HCT116 (cell line): ENCODE measurements at regions not wholly inside any gene's neighbourhood (a gene's known extent, or its start where the extent isn't known, plus 50 kb on each side); places are given as distances from the start of the nearest gene placed in this dataset.

Experiments used
- CBX3 ChIP-seq: IDR thresholded peaks from 2 replicates; pipeline ENCODE4 v1.6.1; 2012; ENCODE audit warnings: low read depth
- CTCF ChIP-seq, 3 experiments: fragments of 200-600 bp in 1 of 3; sonication (generic) in 1 of 3; IDR thresholded peaks in 2 of 3; conservative IDR thresholded peaks in 1 of 3; 2 replicates each; pipeline ENCODE4 v1.5.1; 2012 to 2017; ENCODE audit warnings: low read depth in 2 of 3, low read length in 2 of 3, antibody characterized with exemption in 1 of 3, borderline replicate concordance in 1 of 3, control low read depth in 1 of 3, mild to moderate bottlenecking in 1 of 3, mixed read lengths in 1 of 3, mixed run types in 1 of 3, moderate library complexity in 1 of 3; ENCODE audit not compliant: insufficient read depth in 1 of 3
- EGR1 ChIP-seq: IDR thresholded peaks from 2 replicates; pipeline ENCODE4 v1.6.1; 2012; ENCODE audit warnings: low read depth
- EZH2 ChIP-seq: fragments of 200-600 bp; sonication (generic); IDR thresholded peaks from 2 replicates; pipeline ENCODE4 v1.6.1; 2017; ENCODE audit warnings: antibody characterized with exemption, mixed run types
- EZH2phosphoT487 ChIP-seq: fragments of 200-600 bp; IDR thresholded peaks from 2 replicates; pipeline ENCODE4 v1.6.1; 2018; ENCODE audit warnings: antibody characterized with exemption, borderline replicate concordance
- JUND ChIP-seq: IDR thresholded peaks from 2 replicates; pipeline ENCODE4 v1.6.1; 2012
- POLR2A ChIP-seq: IDR thresholded peaks from 2 replicates; pipeline ENCODE4 v1.7.0; 2011; ENCODE audit warnings: borderline replicate concordance; ENCODE audit not compliant: insufficient read depth, insufficient read length; ENCODE audit errors: extremely low read depth
- POLR2AphosphoS5 ChIP-seq: IDR thresholded peaks from 2 replicates; pipeline ENCODE4 v1.6.1; 2011; ENCODE audit warnings: mild to moderate bottlenecking, low read depth, low read length, moderate library complexity
- REST ChIP-seq: IDR thresholded peaks from 2 replicates; pipeline ENCODE4 v1.6.1; 2012; ENCODE audit warnings: low read depth
- SIN3A ChIP-seq: IDR thresholded peaks from 2 replicates; pipeline ENCODE4 v1.6.1; 2012; ENCODE audit warnings: low read depth
- TCF7L2 ChIP-seq: IDR thresholded peaks from 2 replicates; pipeline ENCODE4 v1.7.0; 2011; ENCODE audit warnings: borderline replicate concordance, inconsistent platforms; ENCODE audit not compliant: insufficient read depth, insufficient read length; ENCODE audit errors: extremely low read depth
- ZNF274 ChIP-seq: fragments of 200-500 bp; sonication (Bioruptor generic); IDR thresholded peaks from 2 replicates; pipeline ENCODE4 v1.6.1; 2014; ENCODE audit warnings: mild to moderate bottlenecking, low read depth, low read length, inconsistent platforms
- TF ChIP-seq, protein P1 (sequence below): IDR thresholded peaks from 2 replicates; pipeline ENCODE4 v1.6.1; 2012

DNA sequence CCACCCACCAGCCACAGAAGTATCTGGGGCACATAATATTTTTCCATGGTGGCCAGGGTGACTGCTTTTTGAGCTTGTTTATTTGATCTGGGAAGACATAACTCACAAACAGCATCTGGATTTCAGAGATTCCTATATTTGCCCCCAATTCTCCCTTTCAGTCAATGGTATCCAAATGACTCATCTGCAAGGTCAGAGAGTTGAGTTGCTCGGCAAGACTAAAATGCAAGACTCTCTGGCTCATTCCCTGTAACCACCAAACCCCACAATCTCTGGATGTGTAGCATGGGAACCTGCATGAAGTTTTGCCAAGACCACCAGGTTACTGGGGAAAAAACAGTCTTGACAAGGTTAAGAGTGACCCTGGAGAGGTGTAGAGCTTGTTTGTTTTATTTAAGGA, 174.9 kb upstream of the FAR2 start:
- no peak for TF ChIP-seq POLR2A
- TF ChIP-seq, protein P1, sequence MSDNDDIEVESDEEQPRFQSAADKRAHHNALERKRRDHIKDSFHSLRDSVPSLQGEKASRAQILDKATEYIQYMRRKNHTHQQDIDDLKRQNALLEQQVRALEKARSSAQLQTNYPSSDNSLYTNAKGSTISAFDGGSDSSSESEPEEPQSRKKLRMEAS: no peak
- no peak for TF ChIP-seq JUND
- TF ChIP-seq CTCF (IDR thresholded peaks at IDR 0.05 in 2 of 3, conservative IDR thresholded peaks at IDR 0.05 in 1 of 3; ENCODE audit: borderline replicate concordance in 1 of 3, insufficient read depth in 1 of 3, low read depth in 2 of 3, low read length in 2 of 3): no peak
- no peak for TF ChIP-seq ZNF274
- TF ChIP-seq TCF7L2: no peak
- no peak for TF ChIP-seq EZH2
- no peak for TF ChIP-seq CBX3
- no peak for TF ChIP-seq REST
- no peak for TF ChIP-seq SIN3A
- no peak for TF ChIP-seq EZH2phosphoT487
- TF ChIP-seq POLR2AphosphoS5: no peak
- no peak for TF ChIP-seq EGR1
